Right lobe of liver (tissue), 6 donors: ENCODE measurements at regions not wholly inside any gene's neighbourhood (a gene's known extent, or its start where the extent isn't known, plus 50 kb on each side); places are given as distances from the start of the nearest gene placed in this dataset.

Experiments
- ATAC-seq, 4 donors: fragments of 200-7000 bp; cut with Tn5 transposase; one replicate each; pipeline ENCODE4 v1.9.1; 2020; ENCODE audit warnings: mild to moderate bottlenecking in 4 of 4, moderate library complexity in 4 of 4
- DNase-seq, 3 donors: peaks; one replicate each; pipeline ENCODE4 v3.0.0-alpha.2; 2020
- H3K27ac ChIP-seq, 3 donors: fragments of 200-600 bp; one replicate each; pipeline ENCODE4 v1.8.0; 2022
- H3K27me3 ChIP-seq, 2 donors: fragments of 200-600 bp; one replicate each; pipeline ENCODE4 v1.8.0; 2022
- H3K36me3 ChIP-seq, 4 donors: fragments of 200-600 bp; sonication (generic) in 1 of 4; one replicate each; pipeline versions ENCODE4 v1.5.1 to v1.8.0; 2017 to 2022; ENCODE audit warnings: control low read depth in 1 of 4
- H3K4me1 ChIP-seq, 4 donors: fragments of 200-600 bp; sonication (generic) in 1 of 4; one replicate each; pipeline versions ENCODE4 v1.5.1 to v1.8.0; 2017 to 2022; ENCODE audit warnings: control low read depth in 1 of 4
- H3K4me3 ChIP-seq, 3 donors: fragments of 200-600 bp; one replicate each; pipeline ENCODE4 v1.8.0; 2022
- H3K9me3 ChIP-seq, 4 donors: fragments of 200-600 bp; sonication (generic) in 1 of 4; one replicate each; pipeline versions ENCODE4 v1.5.1 to v1.8.0; 2017 to 2022; ENCODE audit warnings: control low read depth in 1 of 4
- POLR2A ChIP-seq: fragments of 450-650 bp; IDR thresholded peaks from one replicate; pipeline ENCODE4 v1.6.1; 2017; ENCODE audit warnings: antibody characterized with exemption, mild to moderate bottlenecking
- WGBS: methylation state at CpG from one replicate; pipeline ENCODE4 v1.1.6; 2018; ENCODE audit warnings: low coverage, low lambda C conversion rate; ENCODE audit not compliant: insufficient coverage; ENCODE audit errors: missing lambda C conversion rate; 5-methylcytosine and 5-hydroxymethylcytosine counted together
- intact Hi-C, 2 donors: fragments of 100-400 bp; cut with DNase I; formaldehyde crosslinking; loops; one replicate each; pipeline versions ENCODE4 v1.11.2 to v1.14.1; 2022
- TF ChIP-seq, protein P1 (sequence below), 4 donors: fragments of 200-600 bp in 3 of 4; fragments of 450-650 bp in 1 of 4; IDR thresholded peaks; one replicate each; pipeline versions ENCODE4 v1.5.1 to v1.8.0; 2016 to 2022; ENCODE audit warnings: antibody characterized with exemption in 4 of 4, mild to moderate bottlenecking in 2 of 4
- donor health status: DM: no; HTN: yes; CAD: no.
- donor health status: DM: no; HTN: no; CAD: no.
- donor health status: DM: no; HTN: no; CAD: no.
- donor health status: DM: no; HTN: yes; CAD: no.
- donor health status: DM: no; HTN: yes; CAD: no.

DNA sequence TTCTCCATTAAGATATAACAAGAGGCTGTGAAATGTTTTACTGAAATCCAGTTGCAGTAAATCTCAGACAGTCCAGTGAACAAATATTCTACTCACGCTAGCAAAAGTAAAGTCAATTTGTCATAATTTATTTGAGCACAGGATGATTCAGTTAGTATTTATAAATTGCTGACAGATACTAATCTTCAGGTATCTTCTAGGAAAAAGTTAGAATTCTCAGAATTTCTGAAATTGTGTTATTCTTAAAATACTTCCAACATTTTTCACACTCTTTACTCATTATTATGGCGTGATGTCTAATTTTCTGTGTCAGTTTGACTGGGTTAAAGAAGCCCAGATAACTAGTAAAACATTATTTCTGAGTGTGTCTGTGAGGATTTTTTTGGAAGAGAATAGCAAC, 460.2 kb upstream of the ACVR2A start:
- 81% methylated on average over 2 of the region's 2 CpGs for WGBS
- ATAC-seq = no peak

DNA sequence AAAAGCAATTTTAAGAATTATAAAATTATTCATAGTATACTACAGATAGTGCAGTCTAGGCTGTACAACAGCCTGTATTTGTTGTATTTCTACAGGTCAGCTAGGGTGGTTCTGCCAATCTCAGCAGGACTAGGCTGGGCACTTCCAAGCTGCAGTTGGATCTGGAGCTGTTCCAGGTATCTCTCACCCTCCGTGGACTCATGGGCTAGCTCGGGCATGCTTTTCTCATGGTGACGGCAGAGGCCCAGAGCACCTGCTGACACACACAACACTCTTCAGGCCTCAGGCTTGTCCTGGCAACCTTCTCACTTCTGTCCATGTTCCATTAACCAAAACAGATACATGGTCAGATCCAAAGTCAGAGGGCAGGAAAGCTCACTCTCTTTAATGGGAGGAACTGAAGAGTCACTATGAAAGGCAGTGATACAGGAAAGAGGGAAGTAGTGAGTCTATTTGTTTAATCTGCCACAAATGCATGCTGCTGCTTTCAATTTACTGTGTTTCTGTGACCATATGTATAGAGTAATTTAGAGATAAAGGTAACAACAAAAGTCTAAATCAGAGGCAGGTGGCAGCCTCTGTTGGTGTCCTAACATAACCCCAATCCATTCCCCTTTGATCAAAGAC, 462.4 kb upstream of the ACVR2A start:
- ATAC-seq (no peak), DNase-seq (peak in 1 of 3 donors; percentile 39)
- H3K27ac ChIP-seq = no peak overlapping the region
- H3K36me3 ChIP-seq = no peaks in the 10 kb centered on the region
- no peaks in the 10 kb centered on the region for H3K9me3 ChIP-seq
- H3K4me3 ChIP-seq = no peak overlapping the region
- H3K27me3 ChIP-seq = no peaks in the 10 kb centered on the region
- no peaks in the 10 kb centered on the region for H3K4me1 ChIP-seq
- 15% methylated on average over 3 of the region's 3 CpGs for WGBS
- intact Hi-C loops = no loop called here
- TF ChIP-seq POLR2A = no peak
- TF ChIP-seq, protein P1, sequence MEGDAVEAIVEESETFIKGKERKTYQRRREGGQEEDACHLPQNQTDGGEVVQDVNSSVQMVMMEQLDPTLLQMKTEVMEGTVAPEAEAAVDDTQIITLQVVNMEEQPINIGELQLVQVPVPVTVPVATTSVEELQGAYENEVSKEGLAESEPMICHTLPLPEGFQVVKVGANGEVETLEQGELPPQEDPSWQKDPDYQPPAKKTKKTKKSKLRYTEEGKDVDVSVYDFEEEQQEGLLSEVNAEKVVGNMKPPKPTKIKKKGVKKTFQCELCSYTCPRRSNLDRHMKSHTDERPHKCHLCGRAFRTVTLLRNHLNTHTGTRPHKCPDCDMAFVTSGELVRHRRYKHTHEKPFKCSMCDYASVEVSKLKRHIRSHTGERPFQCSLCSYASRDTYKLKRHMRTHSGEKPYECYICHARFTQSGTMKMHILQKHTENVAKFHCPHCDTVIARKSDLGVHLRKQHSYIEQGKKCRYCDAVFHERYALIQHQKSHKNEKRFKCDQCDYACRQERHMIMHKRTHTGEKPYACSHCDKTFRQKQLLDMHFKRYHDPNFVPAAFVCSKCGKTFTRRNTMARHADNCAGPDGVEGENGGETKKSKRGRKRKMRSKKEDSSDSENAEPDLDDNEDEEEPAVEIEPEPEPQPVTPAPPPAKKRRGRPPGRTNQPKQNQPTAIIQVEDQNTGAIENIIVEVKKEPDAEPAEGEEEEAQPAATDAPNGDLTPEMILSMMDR (IDR thresholded peaks at IDR 0.05) = no peak

More for the DNA sequence above, 460.2 kb upstream of the ACVR2A start:
- H3K4me1 ChIP-seq = no peaks in the 10 kb centered on the region
- no peaks in the 10 kb centered on the region for H3K9me3 ChIP-seq
- H3K27me3 ChIP-seq = no peaks in the 10 kb centered on the region
- no peak overlapping the region for H3K4me3 ChIP-seq
- no peaks in the 10 kb centered on the region for H3K36me3 ChIP-seq
- no peak for TF ChIP-seq POLR2A
- TF ChIP-seq, protein P1 (IDR thresholded peaks at IDR 0.05) = no peak
- DNase-seq = no peak
- intact Hi-C loops = no loop called here
- no peak overlapping the region for H3K27ac ChIP-seq

DNA sequence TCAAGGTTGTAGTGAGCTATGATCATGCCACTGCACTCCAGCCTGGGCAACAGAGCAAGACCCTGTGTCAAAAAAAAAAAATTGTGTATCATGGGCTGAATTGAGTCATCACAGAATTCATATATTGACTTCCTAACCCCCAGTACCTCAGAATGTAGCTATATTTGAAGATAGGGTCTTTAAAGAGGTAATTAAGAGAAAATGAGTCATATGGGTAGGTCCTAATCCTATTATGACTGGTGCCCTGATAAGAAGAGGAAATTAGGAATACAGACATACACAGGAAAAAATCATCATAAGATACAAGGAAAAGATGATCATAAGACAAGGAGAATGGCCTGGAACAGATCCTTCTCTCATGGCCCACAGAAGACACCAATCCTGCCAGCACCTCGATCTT, 466.4 kb upstream of the ACVR2A start:
- H3K4me1 ChIP-seq = no peaks in the 10 kb centered on the region
- no peak overlapping the region for H3K4me3 ChIP-seq
- H3K36me3 ChIP-seq = no peaks in the 10 kb centered on the region
- TF ChIP-seq, protein P1 (IDR thresholded peaks at IDR 0.05) = no peak
- TF ChIP-seq POLR2A = no peak
- H3K9me3 ChIP-seq = no peaks in the 10 kb centered on the region
- H3K27ac ChIP-seq = no peak overlapping the region
- intact Hi-C loops = no loop called here
- 91% methylated on average over 1 of the region's 1 CpG for WGBS
- ATAC-seq (no peak), DNase-seq (no peak)
- H3K27me3 ChIP-seq = no peaks in the 10 kb centered on the region

DNA sequence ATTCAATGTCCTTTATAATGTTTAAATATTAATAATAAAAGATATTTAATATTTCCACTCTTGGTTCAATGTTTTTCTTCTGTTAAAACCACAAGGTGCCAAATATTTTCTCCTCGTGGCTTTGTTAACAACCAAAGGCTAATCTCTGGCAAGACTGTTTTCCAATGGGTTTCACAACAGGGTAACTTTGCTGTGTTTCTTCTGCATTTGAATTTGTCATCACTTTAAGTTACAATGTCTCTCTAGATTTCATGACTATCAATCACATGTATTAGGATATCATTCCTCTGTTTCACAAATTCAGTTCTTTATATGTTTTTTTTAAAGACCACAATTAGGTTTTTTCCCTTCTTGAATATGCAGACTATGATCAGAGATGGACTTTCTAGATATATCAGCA, 469.8 kb upstream of the ACVR2A start:
- H3K27ac ChIP-seq = no peak overlapping the region
- intact Hi-C loops = no loop called here
- TF ChIP-seq POLR2A = no peak
- TF ChIP-seq, protein P1 (IDR thresholded peaks at IDR 0.05) = no peak
- H3K27me3 ChIP-seq = no peaks in the 10 kb centered on the region
- no peak for DNase-seq
- H3K36me3 ChIP-seq = no peaks in the 10 kb centered on the region
- ATAC-seq = no peak
- no peaks in the 10 kb centered on the region for H3K4me1 ChIP-seq
- no peak overlapping the region for H3K4me3 ChIP-seq
- WGBS = 35% methylated on average over 1 of the region's 1 CpG
- no peaks in the 10 kb centered on the region for H3K9me3 ChIP-seq

DNA sequence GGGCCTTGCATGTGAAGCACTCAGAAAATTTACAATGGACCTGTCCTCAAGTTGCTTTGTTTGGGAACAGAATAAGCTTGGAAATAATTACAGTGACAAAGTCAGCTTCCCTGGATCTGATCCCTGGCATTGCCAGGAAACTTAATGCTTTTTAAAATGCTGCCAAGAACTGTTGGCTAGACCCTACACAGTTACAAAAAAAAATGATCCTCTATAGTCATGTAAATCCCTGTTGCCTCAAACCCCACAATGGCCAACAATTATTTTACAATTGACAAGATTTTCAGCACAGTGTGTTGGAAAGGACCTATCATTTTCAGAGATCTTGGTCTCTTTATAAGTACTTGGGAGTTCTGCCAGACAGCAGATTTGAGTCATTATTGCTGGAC, 470.4 kb upstream of the ACVR2A start:
- Histone ChIP-seq H3K36me3 (no peaks in the 10 kb centered on the region), H3K4me1 (no peaks in the 10 kb centered on the region), H3K27me3 (no peaks in the 10 kb centered on the region), H3K9me3 (no peaks in the 10 kb centered on the region), H3K4me3 (no peak overlapping the region), H3K27ac (no peak overlapping the region)
- TF ChIP-seq POLR2A = no peak
- TF ChIP-seq, protein P1 (IDR thresholded peaks at IDR 0.05) = no peak
- DNase-seq (no peak), ATAC-seq (no peak)
- intact Hi-C loops = no loop called here
